ENCODE measurements at regions not wholly inside any gene's neighbourhood (a gene's known extent, or its start where the extent isn't known, plus 50 kb on each side); places are given as distances from the start of the nearest gene placed in this dataset.

- H3K4me3 Mint-ChIP-seq, result no peak overlapping the region
- peaks cover 0 to 2% (median 0%) of the 10 kb centered on the region in 4 donors for H3K4me1 Mint-ChIP-seq
- Histone ChIP-seq H3K36me3 (ENCODE audit: control insufficient read depth, insufficient read depth, low read length) (no peaks in the 10 kb centered on the region), H3K9me3 (ENCODE audit: control insufficient read depth in 2 of 2, low read length in 2 of 2) (peaks cover 0 to 65% of the 10 kb centered on the region in 2 experiments), H3K27me3 (ENCODE audit: control insufficient read depth, insufficient read depth, low read length) (no peaks in the 10 kb centered on the region), H3K27ac (ENCODE audit: insufficient read depth, low read length, poor library complexity, severe bottlenecking) (no peak overlapping the region), H3K4me3 (ENCODE audit: low read depth, low read length) (no peak overlapping the region), H3K4me1 (ENCODE audit: control insufficient read depth, insufficient read depth, low read length, poor library complexity, severe bottlenecking) (no peaks in the 10 kb centered on the region)
- no peaks in the 10 kb centered on the region for H3K36me3 Mint-ChIP-seq
- H3K27me3 Mint-ChIP-seq, result no peaks in the 10 kb centered on the region
- no peak overlapping the region for H3K27ac Mint-ChIP-seq
- DNase-seq, result no peak
- peaks cover 0 to 51% (median 13%) of the 10 kb centered on the region in 7 donors for H3K9me3 Mint-ChIP-seq
- ATAC-seq (ENCODE audit: low read depth in 2 of 2), result no peak
Measured at GRCh38 chr12:34294671-34295365, 272.5 kb downstream of the ALG10 start.

- ATAC-seq (ENCODE audit: low read depth in 2 of 2), result no peak
- no peak for DNase-seq
- H3K27me3 ChIP-seq (ENCODE audit: control insufficient read depth, insufficient read depth, low read length), result no peaks in the 10 kb centered on the region
- H3K4me3 Mint-ChIP-seq, result no peak overlapping the region
- H3K4me1 Mint-ChIP-seq, result peaks cover 0 to 2% (median 0%) of the 10 kb centered on the region in 4 donors
- no peak overlapping the region for H3K27ac ChIP-seq (ENCODE audit: insufficient read depth, low read length, poor library complexity, severe bottlenecking)
- H3K36me3 Mint-ChIP-seq, result no peaks in the 10 kb centered on the region
- H3K9me3 Mint-ChIP-seq, result peaks cover 0 to 55% (median 17%) of the 10 kb centered on the region in 7 donors
- H3K4me3 ChIP-seq (ENCODE audit: low read depth, low read length), result no peak overlapping the region
- H3K9me3 ChIP-seq (ENCODE audit: control insufficient read depth in 2 of 2, low read length in 2 of 2), result peaks cover 0 to 66% of the 10 kb centered on the region in 2 experiments
- no peaks in the 10 kb centered on the region for H3K4me1 ChIP-seq (ENCODE audit: control insufficient read depth, insufficient read depth, low read length, poor library complexity, severe bottlenecking)
- no peak overlapping the region for H3K27ac Mint-ChIP-seq
- H3K36me3 ChIP-seq (ENCODE audit: control insufficient read depth, insufficient read depth, low read length), result no peaks in the 10 kb centered on the region
- no peaks in the 10 kb centered on the region for H3K27me3 Mint-ChIP-seq
Measured at GRCh38 chr12:34295366-34296142, 273.3 kb downstream of the ALG10 start.

- no peaks in the 10 kb centered on the region for H3K27me3 ChIP-seq (ENCODE audit: control insufficient read depth, insufficient read depth, low read length)
- Mint-ChIP-seq H3K9me3 (peaks cover 0 to 63% (median 22%) of the 10 kb centered on the region in 7 donors), H3K27ac (no peak overlapping the region), H3K27me3 (no peaks in the 10 kb centered on the region), H3K4me3 (peak overlapping the region in 2 of 4 donors; percentile 13 to 15), H3K36me3 (no peaks in the 10 kb centered on the region), H3K4me1 (peaks cover 0 to 2% (median 0%) of the 10 kb centered on the region in 4 donors)
- H3K4me1 ChIP-seq (ENCODE audit: control insufficient read depth, insufficient read depth, low read length, poor library complexity, severe bottlenecking), result no peaks in the 10 kb centered on the region
- H3K4me3 ChIP-seq (ENCODE audit: low read depth, low read length), result no peak overlapping the region
- DNase-seq, result no peak
- H3K9me3 ChIP-seq (ENCODE audit: control insufficient read depth in 2 of 2, low read length in 2 of 2), result peaks cover 0 to 69% of the 10 kb centered on the region in 2 experiments
- H3K27ac ChIP-seq (ENCODE audit: insufficient read depth, low read length, poor library complexity, severe bottlenecking), result no peak overlapping the region
- ATAC-seq (ENCODE audit: low read depth in 2 of 2), result no peak
- H3K36me3 ChIP-seq (ENCODE audit: control insufficient read depth, insufficient read depth, low read length), result no peaks in the 10 kb centered on the region
Measured at GRCh38 chr12:34296143-34297041, 274.1 kb downstream of the ALG10 start.

GRCh38 chr12:34297126-34297789 is 275.0 kb downstream of the ALG10 start:
- H3K36me3 ChIP-seq (ENCODE audit: control insufficient read depth, insufficient read depth, low read length), result no peaks in the 10 kb centered on the region
- Mint-ChIP-seq H3K4me1 (peaks cover 0 to 2% (median 0%) of the 10 kb centered on the region in 4 donors), H3K27ac (no peak overlapping the region), H3K27me3 (no peaks in the 10 kb centered on the region), H3K36me3 (peaks cover 4% of the 10 kb centered on the region), H3K4me3 (no peak overlapping the region), H3K9me3 (peaks cover 0 to 70% (median 21%) of the 10 kb centered on the region in 7 donors)
- no peak for ATAC-seq (ENCODE audit: low read depth in 2 of 2)
- H3K9me3 ChIP-seq (ENCODE audit: control insufficient read depth in 2 of 2, low read length in 2 of 2), result peaks cover 0 to 67% of the 10 kb centered on the region in 2 experiments
- H3K27me3 ChIP-seq (ENCODE audit: control insufficient read depth, insufficient read depth, low read length), result no peaks in the 10 kb centered on the region
- no peak for DNase-seq
- H3K4me3 ChIP-seq (ENCODE audit: low read depth, low read length), result no peak overlapping the region
- H3K27ac ChIP-seq (ENCODE audit: insufficient read depth, low read length, poor library complexity, severe bottlenecking), result no peak overlapping the region
- H3K4me1 ChIP-seq (ENCODE audit: control insufficient read depth, insufficient read depth, low read length, poor library complexity, severe bottlenecking), result no peaks in the 10 kb centered on the region

- H3K27ac ChIP-seq (ENCODE audit: insufficient read depth, low read length, poor library complexity, severe bottlenecking), result no peak overlapping the region
- ATAC-seq (ENCODE audit: low read depth in 2 of 2) (no peak), DNase-seq (no peak)
- Mint-ChIP-seq H3K27ac (no peak overlapping the region), H3K36me3 (peaks cover 4% of the 10 kb centered on the region), H3K27me3 (no peaks in the 10 kb centered on the region), H3K4me3 (no peak overlapping the region), H3K4me1 (peaks cover 0 to 2% (median 0%) of the 10 kb centered on the region in 4 donors), H3K9me3 (peaks cover 0 to 71% (median 21%) of the 10 kb centered on the region in 7 donors)
- H3K36me3 ChIP-seq (ENCODE audit: control insufficient read depth, insufficient read depth, low read length), result no peaks in the 10 kb centered on the region
- no peaks in the 10 kb centered on the region for H3K4me1 ChIP-seq (ENCODE audit: control insufficient read depth, insufficient read depth, low read length, poor library complexity, severe bottlenecking)
- peaks cover 0 to 72% of the 10 kb centered on the region in 2 experiments for H3K9me3 ChIP-seq (ENCODE audit: control insufficient read depth in 2 of 2, low read length in 2 of 2)
- no peaks in the 10 kb centered on the region for H3K27me3 ChIP-seq (ENCODE audit: control insufficient read depth, insufficient read depth, low read length)
- H3K4me3 ChIP-seq (ENCODE audit: low read depth, low read length), result no peak overlapping the region
Measured at GRCh38 chr12:34297790-34298164, 275.5 kb downstream of the ALG10 start.

GRCh38 chr12:34298176-34298970 is 276.1 kb downstream of the ALG10 start:
- Mint-ChIP-seq H3K9me3 (peaks cover 0 to 67% (median 19%) of the 10 kb centered on the region in 7 donors), H3K36me3 (peaks cover 4% of the 10 kb centered on the region), H3K27ac (no peak overlapping the region), H3K4me3 (peak overlapping the region in 1 of 4 donors; percentile 43), H3K27me3 (no peaks in the 10 kb centered on the region), H3K4me1 (no peaks in the 10 kb centered on the region)
- Histone ChIP-seq H3K36me3 (ENCODE audit: control insufficient read depth, insufficient read depth, low read length) (no peaks in the 10 kb centered on the region), H3K4me1 (ENCODE audit: control insufficient read depth, insufficient read depth, low read length, poor library complexity, severe bottlenecking) (no peaks in the 10 kb centered on the region), H3K27me3 (ENCODE audit: control insufficient read depth, insufficient read depth, low read length) (no peaks in the 10 kb centered on the region), H3K27ac (ENCODE audit: insufficient read depth, low read length, poor library complexity, severe bottlenecking) (no peak overlapping the region), H3K9me3 (ENCODE audit: control insufficient read depth in 2 of 2, low read length in 2 of 2) (peaks cover 0 to 72% of the 10 kb centered on the region in 2 experiments), H3K4me3 (ENCODE audit: low read depth, low read length) (no peak overlapping the region)
- ATAC-seq (ENCODE audit: low read depth in 2 of 2) (no peak), DNase-seq (no peak)
